HG03457 (cell line): ENCODE measurements at regions not wholly inside any gene's neighbourhood (a gene's known extent, or its start where the extent isn't known, plus 50 kb on each side); places are given as distances from the start of the nearest gene placed in this dataset.

Experiments
- ATAC-seq: cut with Tn5 transposase; IDR thresholded peaks from one replicate; pipeline ENCODE4 v1.9.1; 2021; ENCODE audit warnings: moderate number of reproducible peaks; ENCODE audit not compliant: unreplicated experiment

- no peak for ATAC-seq
Observed at GRCh38 chr6:144711661-144712060, 426.5 kb downstream of the UTRN start.

- ATAC-seq = no peak
Observed at GRCh38 chr6:144712541-144712940, 427.4 kb downstream of the UTRN start.

- ATAC-seq = no peak
Observed at GRCh38 chr6:144714021-144714712, 429.0 kb downstream of the UTRN start.

- no peak for ATAC-seq
Observed at GRCh38 chr6:144715344-144715743, 430.2 kb downstream of the UTRN start.

- ATAC-seq = no peak
Observed at GRCh38 chr6:144718431-144718830, 433.3 kb downstream of the UTRN start.

- no peak for ATAC-seq
Observed at GRCh38 chr6:144721232-144721631, 436.1 kb downstream of the UTRN start.

GRCh38 chr6:144722154-144722737 is 437.1 kb downstream of the UTRN start:
- no peak for ATAC-seq

- ATAC-seq = no peak
Observed at GRCh38 chr6:144722925-144723324, 437.8 kb downstream of the UTRN start.

GRCh38 chr6:144723431-144723830 is 438.3 kb downstream of the UTRN start:
- ATAC-seq = no peak

GRCh38 chr6:144724818-144725217 is 439.7 kb downstream of the UTRN start:
- no peak for ATAC-seq

- peak; percentile 45 for ATAC-seq
Observed at GRCh38 chr6:144725736-144726522, 440.8 kb downstream of the UTRN start.

- no peak for ATAC-seq
Observed at GRCh38 chr6:144728804-144729203, 443.7 kb downstream of the UTRN start.

GRCh38 chr6:144729502-144729901 is 444.4 kb downstream of the UTRN start:
- no peak for ATAC-seq

GRCh38 chr6:144730088-144730645 is 445.0 kb downstream of the UTRN start:
- ATAC-seq = no peak

GRCh38 chr6:144731229-144731628 is 446.1 kb downstream of the UTRN start:
- no peak for ATAC-seq

GRCh38 chr6:144736763-144737162 is 451.6 kb downstream of the UTRN start:
- no peak for ATAC-seq

GRCh38 chr6:144737998-144738397 is 452.9 kb downstream of the UTRN start:
- ATAC-seq = no peak

- ATAC-seq = no peak
Observed at GRCh38 chr6:144739873-144740272, 454.7 kb downstream of the UTRN start.

- ATAC-seq = no peak
Observed at GRCh38 chr6:144741659-144742058, 456.5 kb downstream of the UTRN start.

GRCh38 chr6:144742779-144743178 is 457.6 kb downstream of the UTRN start:
- ATAC-seq = no peak

- ATAC-seq = no peak
Observed at GRCh38 chr6:144744720-144745119, 459.6 kb downstream of the UTRN start.

GRCh38 chr6:144745439-144745838 is 460.3 kb downstream of the UTRN start:
- ATAC-seq = no peak
